ENCODE measurements at regions not wholly inside any gene's neighbourhood (a gene's known extent, or its start where the extent isn't known, plus 50 kb on each side); places are given as distances from the start of the nearest gene placed in this dataset.

GRCh38 chr7:68205826-68206225 lies 1209.2 kb downstream of the TYW1 start:
- Histone ChIP-seq H3K27me3 (no peaks in the 10 kb centered on the region), H3K36me3 (no peaks in the 10 kb centered on the region), H3K27ac (no peak overlapping the region), H3K4me1 (no peaks in the 10 kb centered on the region), H3K9me3 (no peaks in the 10 kb centered on the region), H3K4me3 (no peak overlapping the region)
- WGBS, 2 donors: 51 to 61% methylated on average over 7 of the region's 7 CpGs
- no peak for TF ChIP-seq CTCF (IDR thresholded peaks at IDR 0.05)
- ATAC-seq: no peak
- no peak for DNase-seq
- FAIRE-seq: no peak
- intact Hi-C loops (cut with DNase I): no loop called here

GRCh38 chr7:68206946-68207485 lies 1210.4 kb downstream of the TYW1 start:
- no peak for TF ChIP-seq CTCF (IDR thresholded peaks at IDR 0.05)
- DNase-seq (no peak), ATAC-seq (no peak), FAIRE-seq (no peak)
- no peaks in the 10 kb centered on the region for H3K36me3 ChIP-seq
- intact Hi-C loops (cut with DNase I): no loop called here
- no peak overlapping the region for H3K4me3 ChIP-seq
- no peaks in the 10 kb centered on the region for H3K4me1 ChIP-seq
- H3K27me3 ChIP-seq: no peaks in the 10 kb centered on the region
- WGBS, 2 donors: 68 to 93% methylated on average over 11 of the region's 11 CpGs
- no peaks in the 10 kb centered on the region for H3K9me3 ChIP-seq
- H3K27ac ChIP-seq: no peak overlapping the region

GRCh38 chr7:68207676-68208075 lies 1211.0 kb downstream of the TYW1 start:
- Histone ChIP-seq H3K27me3 (no peaks in the 10 kb centered on the region), H3K36me3 (no peaks in the 10 kb centered on the region), H3K9me3 (no peaks in the 10 kb centered on the region), H3K4me1 (no peaks in the 10 kb centered on the region), H3K27ac (no peak overlapping the region), H3K4me3 (no peak overlapping the region)
- no peak for TF ChIP-seq CTCF (IDR thresholded peaks at IDR 0.05)
- WGBS, 2 donors: 83 to 86% methylated on average over 8 of the region's 8 CpGs
- DNase-seq (no peak), ATAC-seq (no peak), FAIRE-seq (no peak)
- intact Hi-C loops (cut with DNase I): no loop called here

- 66 to 74% methylated on average over 6 of the region's 6 CpGs for WGBS, 2 donors
- H3K27me3 ChIP-seq: no peaks in the 10 kb centered on the region
- no peaks in the 10 kb centered on the region for H3K9me3 ChIP-seq
- DNase-seq (no peak), ATAC-seq (no peak), FAIRE-seq (no peak)
- no peak overlapping the region for H3K27ac ChIP-seq
- no peak overlapping the region for H3K4me3 ChIP-seq
- no peaks in the 10 kb centered on the region for H3K4me1 ChIP-seq
- TF ChIP-seq CTCF (IDR thresholded peaks at IDR 0.05): no peak
- no peaks in the 10 kb centered on the region for H3K36me3 ChIP-seq
- intact Hi-C loops (cut with DNase I): no loop called here
Measured at GRCh38 chr7:68209486-68209885, 1212.9 kb downstream of the TYW1 start.

GRCh38 chr7:68213838-68214237 lies 1217.2 kb downstream of the TYW1 start:
- Histone ChIP-seq H3K36me3 (no peaks in the 10 kb centered on the region), H3K4me1 (no peaks in the 10 kb centered on the region), H3K27ac (no peak overlapping the region), H3K4me3 (no peak overlapping the region), H3K27me3 (no peaks in the 10 kb centered on the region), H3K9me3 (no peaks in the 10 kb centered on the region)
- no peak for ATAC-seq
- TF ChIP-seq CTCF (IDR thresholded peaks at IDR 0.05): no peak
- FAIRE-seq: no peak
- 73 to 83% methylated on average over 3 of the region's 3 CpGs for WGBS, 2 donors
- intact Hi-C loops (cut with DNase I): no loop called here
- DNase-seq: no peak

Data from pancreas (tissue), 10 donors.